HUES64 (cell line): ENCODE measurements at regions not wholly inside any gene's neighbourhood (a gene's known extent, or its start where the extent isn't known, plus 50 kb on each side); places are given as distances from the start of the nearest gene placed in this dataset.
A peak's percentile ranks its signal among the peaks of the same experiment; 100 is the strongest.

ENCODE experiments used
- H3K27ac ChIP-seq: 2 replicates; pipeline ENCODE4 v1.7.0; 2013; ENCODE audit warnings: low read depth, low read length, inconsistent platforms
- H3K27me3 ChIP-seq: 2 replicates; pipeline ENCODE4 v1.6.1; 2013; ENCODE audit warnings: mild to moderate bottlenecking, low read length; ENCODE audit not compliant: insufficient read depth
- H3K36me3 ChIP-seq: 2 replicates; pipeline ENCODE4 v1.6.1; 2013; ENCODE audit warnings: mild to moderate bottlenecking, low read length; ENCODE audit not compliant: insufficient read depth
- H3K4me1 ChIP-seq: 2 replicates; pipeline ENCODE4 v1.6.1; 2013; ENCODE audit warnings: mild to moderate bottlenecking, low read length, moderate library complexity; ENCODE audit not compliant: insufficient read depth
- H3K4me3 ChIP-seq: 2 replicates; pipeline ENCODE4 v1.5.1; 2013; ENCODE audit warnings: mild to moderate bottlenecking, low read length, moderate library complexity
- H3K9ac ChIP-seq: 2 replicates; pipeline ENCODE4 v1.6.1; 2013; ENCODE audit warnings: mild to moderate bottlenecking, low read depth, low read length
- H3K9me3 ChIP-seq: 2 replicates; pipeline ENCODE4 v1.6.1; 2013; ENCODE audit warnings: low read depth, low read length; ENCODE audit not compliant: insufficient read depth
- WGBS: fragments of 150-250, 120-280 bp; methylation state at CpG from one replicate; pipeline ENCODE4 v1.1.7; 2013; ENCODE audit warnings: missing lambda C conversion rate; 5-methylcytosine and 5-hydroxymethylcytosine counted together

DNA sequence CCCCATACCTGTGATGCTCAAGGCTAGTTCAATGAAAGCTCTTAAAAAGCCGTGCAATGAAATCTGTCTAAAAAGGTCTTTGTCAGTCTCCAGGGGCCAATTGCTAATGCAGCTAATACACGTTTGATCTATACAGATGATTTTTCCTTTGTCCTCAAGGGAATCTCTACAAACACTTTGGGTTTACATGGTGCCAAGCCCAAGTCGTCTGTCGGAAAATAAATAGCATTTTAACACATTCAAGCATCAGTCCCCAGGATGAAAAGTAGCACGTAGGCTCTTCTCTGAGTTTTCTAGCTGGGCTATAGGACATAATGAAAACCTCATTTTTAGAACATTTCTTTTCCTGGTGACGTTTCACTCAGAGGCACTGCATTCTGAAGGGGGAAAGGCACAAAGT lies 477.4 kb upstream of the WWC1 start:
- 90% methylated on average over 6 of the region's 6 CpGs for WGBS
- Histone ChIP-seq H3K4me1 (peaks cover 8% of the 10 kb centered on the region; the same call in 1 of the 2 replicates), H3K9ac (no peak overlapping the region), H3K9me3 (no peaks in the 10 kb centered on the region), H3K27me3 (no peaks in the 10 kb centered on the region), H3K4me3 (no peak overlapping the region), H3K36me3 (no peaks in the 10 kb centered on the region), H3K27ac (no peak overlapping the region)

DNA sequence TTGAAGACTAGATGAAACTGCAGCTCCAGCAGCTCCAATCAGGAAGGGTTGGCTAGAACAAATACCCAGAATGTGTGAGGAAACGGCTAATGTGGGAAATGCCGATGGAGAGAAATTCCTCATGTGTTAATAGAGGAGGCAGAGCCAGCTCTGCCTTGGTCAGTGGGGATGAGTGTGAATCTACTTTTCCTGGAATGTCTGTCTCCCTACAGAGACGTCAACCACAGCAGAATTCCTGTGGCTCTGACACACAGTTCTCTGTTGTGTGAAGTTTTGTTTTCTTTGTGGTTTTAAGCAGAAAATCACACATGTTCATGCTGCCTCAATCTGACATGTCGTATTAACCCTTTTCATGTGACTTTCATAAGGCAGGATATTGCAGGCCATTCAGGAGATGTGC lies 476.6 kb upstream of the WWC1 start:
- Histone ChIP-seq H3K9me3 (no peaks in the 10 kb centered on the region), H3K36me3 (no peaks in the 10 kb centered on the region), H3K27ac (peak overlapping the region; percentile 31; the same call in 1 of the 2 replicates), H3K9ac (no peak overlapping the region), H3K4me3 (no peak overlapping the region), H3K4me1 (peaks cover 8% of the 10 kb centered on the region; the same call in 1 of the 2 replicates), H3K27me3 (no peaks in the 10 kb centered on the region)
- 60% methylated on average over 4 of the region's 4 CpGs for WGBS

- H3K4me3 ChIP-seq: no peak overlapping the region
- H3K27ac ChIP-seq: no peak overlapping the region
- no peaks in the 10 kb centered on the region for H3K36me3 ChIP-seq
- H3K9me3 ChIP-seq: no peaks in the 10 kb centered on the region
- no peak overlapping the region for H3K9ac ChIP-seq
- 94% methylated on average over 3 of the region's 3 CpGs for WGBS
- H3K27me3 ChIP-seq: no peaks in the 10 kb centered on the region
- H3K4me1 ChIP-seq: peaks cover 13% of the 10 kb centered on the region; the same call in 1 of the 2 replicates
These were observed 475.1 kb upstream of the WWC1 start for GRCh38 chr5:167816354-167816753.

DNA sequence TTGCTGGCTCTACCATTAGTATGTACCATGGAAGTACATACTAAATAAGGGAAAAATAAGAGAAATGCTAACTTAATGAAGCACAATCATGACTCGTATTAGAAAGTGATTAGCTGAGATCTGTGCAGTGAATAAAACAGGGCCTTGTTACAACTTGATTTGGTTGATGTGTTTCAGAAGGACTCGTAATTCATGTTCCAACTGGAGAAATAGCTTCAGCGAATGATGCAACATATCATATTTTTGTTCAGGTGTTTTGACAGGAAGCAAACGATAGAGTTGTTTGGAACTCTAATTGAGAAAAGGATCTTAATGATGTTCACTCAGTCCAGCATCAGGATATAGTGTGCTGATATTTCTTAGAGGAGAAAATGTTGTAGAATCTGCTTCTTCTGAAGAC lies 474.6 kb upstream of the WWC1 start:
- Histone ChIP-seq H3K36me3 (no peaks in the 10 kb centered on the region), H3K4me3 (no peak overlapping the region), H3K9ac (no peak overlapping the region), H3K27me3 (no peaks in the 10 kb centered on the region), H3K4me1 (peaks cover 15% of the 10 kb centered on the region; the same call in 1 of the 2 replicates), H3K9me3 (no peaks in the 10 kb centered on the region), H3K27ac (no peak overlapping the region)
- 96% methylated on average over 4 of the region's 4 CpGs for WGBS

GRCh38 chr5:167819406-167819805 lies 472.0 kb upstream of the WWC1 start:
- Histone ChIP-seq H3K36me3 (no peaks in the 10 kb centered on the region), H3K27me3 (no peaks in the 10 kb centered on the region), H3K27ac (no peak overlapping the region), H3K4me3 (no peak overlapping the region), H3K9ac (no peak overlapping the region), H3K4me1 (peaks cover 15% of the 10 kb centered on the region; the same call in 1 of the 2 replicates), H3K9me3 (no peaks in the 10 kb centered on the region; the same call in 1 of the 2 replicates)
- WGBS: 91% methylated on average over 3 of the region's 3 CpGs

GRCh38 chr5:167820101-167820990 lies 471.1 kb upstream of the WWC1 start:
- no peak overlapping the region for H3K4me3 ChIP-seq
- peaks cover 10% of the 10 kb centered on the region; the same call in 1 of the 2 replicates for H3K4me1 ChIP-seq
- no peak overlapping the region for H3K9ac ChIP-seq
- no peaks in the 10 kb centered on the region for H3K36me3 ChIP-seq
- 89% methylated on average over 12 of the region's 12 CpGs for WGBS
- H3K9me3 ChIP-seq: no peaks in the 10 kb centered on the region; the same call in 1 of the 2 replicates
- no peaks in the 10 kb centered on the region for H3K27me3 ChIP-seq
- no peak overlapping the region for H3K27ac ChIP-seq

DNA sequence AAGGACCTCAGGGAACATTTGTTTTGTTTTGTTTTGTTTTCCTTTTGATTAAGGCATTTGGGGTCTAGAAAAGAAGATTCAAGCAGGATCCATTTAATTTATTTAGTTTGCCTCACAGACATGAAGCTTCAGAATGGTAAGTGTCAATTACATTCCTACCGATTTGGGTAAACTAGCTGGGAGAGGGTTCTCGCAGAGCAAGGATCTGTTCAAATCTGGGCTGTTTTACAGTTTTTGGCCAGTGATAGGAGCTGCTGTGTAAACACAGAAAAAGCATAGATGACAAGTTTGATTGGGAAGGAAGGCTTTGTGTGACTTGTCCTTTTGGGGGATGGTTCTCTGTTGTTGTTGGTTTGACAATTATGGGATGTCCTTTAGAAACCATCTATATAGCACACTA lies 470.3 kb upstream of the WWC1 start:
- Histone ChIP-seq H3K4me3 (no peak overlapping the region), H3K36me3 (no peaks in the 10 kb centered on the region), H3K4me1 (peaks cover 10% of the 10 kb centered on the region; the same call in 1 of the 2 replicates), H3K27me3 (no peaks in the 10 kb centered on the region), H3K9ac (no peak overlapping the region), H3K9me3 (no peaks in the 10 kb centered on the region; the same call in 1 of the 2 replicates), H3K27ac (no peak overlapping the region)
- WGBS: 84% methylated on average over 2 of the region's 2 CpGs

DNA sequence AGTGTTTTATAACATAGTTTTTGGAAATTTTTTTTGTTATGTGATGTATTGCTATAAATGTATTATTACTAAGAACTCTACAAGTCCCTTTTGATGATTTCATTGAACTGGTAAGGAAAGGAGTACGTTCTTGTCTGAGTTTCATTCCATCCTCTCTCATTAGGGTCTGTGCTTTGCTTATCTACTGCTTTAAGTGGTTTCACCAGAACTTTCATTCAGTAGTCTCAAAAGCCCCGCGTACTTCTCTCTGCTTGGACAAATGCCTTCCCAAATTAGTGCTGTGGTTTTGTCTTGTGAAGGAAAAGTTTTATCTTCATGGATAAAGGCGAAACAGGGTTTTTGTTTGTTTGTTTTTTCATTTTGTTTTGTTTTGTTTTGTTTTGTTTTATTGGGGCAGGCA lies 469.8 kb upstream of the WWC1 start:
- H3K27ac ChIP-seq: no peak overlapping the region
- H3K9ac ChIP-seq: no peak overlapping the region
- H3K36me3 ChIP-seq: no peaks in the 10 kb centered on the region
- WGBS: 91% methylated on average over 4 of the region's 4 CpGs
- H3K4me1 ChIP-seq: peaks cover 10% of the 10 kb centered on the region; the same call in 1 of the 2 replicates
- H3K4me3 ChIP-seq: no peak overlapping the region
- H3K9me3 ChIP-seq: no peaks in the 10 kb centered on the region; the same call in 1 of the 2 replicates
- H3K27me3 ChIP-seq: no peaks in the 10 kb centered on the region

- WGBS: 89% methylated on average over 2 of the region's 4 CpGs
These were observed 469.2 kb upstream of the WWC1 start for GRCh38 chr5:167822241-167822640.

DNA sequence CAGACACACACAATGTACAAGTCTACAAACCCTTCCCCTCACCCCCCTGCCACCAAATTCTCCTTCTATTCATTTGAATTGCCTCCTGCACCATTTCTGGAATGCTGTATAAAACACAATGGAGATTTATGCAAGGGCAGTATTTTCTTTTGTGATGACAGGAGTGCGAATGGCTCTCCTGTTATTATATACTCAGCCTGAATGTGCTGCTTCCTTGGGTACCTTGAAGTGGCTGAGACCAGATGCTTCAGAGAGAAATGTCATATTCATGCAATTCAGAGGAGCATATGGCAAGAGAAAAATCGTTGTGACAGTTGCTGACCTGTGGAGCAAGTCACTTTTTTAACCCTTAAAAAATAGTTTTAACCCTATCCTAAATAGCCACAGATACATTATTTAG lies 468.0 kb upstream of the WWC1 start:
- Histone ChIP-seq H3K4me3 (no peak overlapping the region), H3K9me3 (no peaks in the 10 kb centered on the region; the same call in 1 of the 2 replicates), H3K27ac (no peak overlapping the region), H3K27me3 (no peaks in the 10 kb centered on the region), H3K9ac (no peak overlapping the region), H3K36me3 (no peaks in the 10 kb centered on the region), H3K4me1 (peaks cover 10% of the 10 kb centered on the region; the same call in 1 of the 2 replicates)
- 94% methylated on average over 2 of the region's 2 CpGs for WGBS

More at GRCh38 chr5:167822241-167822640, 469.2 kb upstream of the WWC1 start:
- Histone ChIP-seq H3K27ac (no peak overlapping the region), H3K4me3 (no peak overlapping the region), H3K4me1 (peaks cover 10% of the 10 kb centered on the region; the same call in 1 of the 2 replicates), H3K36me3 (no peaks in the 10 kb centered on the region), H3K9me3 (no peaks in the 10 kb centered on the region; the same call in 1 of the 2 replicates), H3K9ac (no peak overlapping the region), H3K27me3 (no peaks in the 10 kb centered on the region)

GRCh38 chr5:167827766-167828165 lies 463.7 kb upstream of the WWC1 start:
- Histone ChIP-seq H3K9me3 (no peaks in the 10 kb centered on the region; the same call in 1 of the 2 replicates), H3K4me3 (no peak overlapping the region), H3K9ac (no peak overlapping the region), H3K27me3 (no peaks in the 10 kb centered on the region), H3K36me3 (no peaks in the 10 kb centered on the region), H3K4me1 (no peaks in the 10 kb centered on the region), H3K27ac (no peak overlapping the region)
- WGBS: 87% methylated on average over 1 of the region's 1 CpG
